DND-41 (cell line): ENCODE measurements at regions not wholly inside any gene's neighbourhood (a gene's known extent, or its start where the extent isn't known, plus 50 kb on each side); places are given as distances from the start of the nearest gene placed in this dataset.

Experiments used
- ATAC-seq: fragments of 200-7000 bp; cut with Tn5 transposase; 3 replicates; pipeline ENCODE4 v1.9.1; 2021; ENCODE audit warnings: low read depth; ENCODE audit not compliant: insufficient read depth
- DNase-seq: peaks from one replicate; pipeline ENCODE4 v3.0.0-alpha.2; 2020
- H2AFZ ChIP-seq: 2 replicates; pipeline ENCODE4 v1.6.0; 2012; ENCODE audit warnings: low read depth, low read length
- H3K27ac ChIP-seq: 2 replicates; pipeline ENCODE4 v1.5.1; 2012; ENCODE audit warnings: low read length, inconsistent platforms
- H3K27me3 ChIP-seq: fragments of 200-600 bp; sonication (generic); 2 replicates; pipeline ENCODE4 v1.6.0; 2012; ENCODE audit warnings: low read length, mild to moderate bottlenecking, inconsistent platforms; ENCODE audit not compliant: insufficient read depth, poor library complexity
- H3K36me3 ChIP-seq: 2 replicates; pipeline ENCODE4 v1.5.1; 2012; ENCODE audit warnings: low read length, inconsistent platforms; ENCODE audit not compliant: insufficient read depth
- H3K4me1 ChIP-seq: 2 replicates; pipeline ENCODE4 v1.5.1; 2012; ENCODE audit warnings: mild to moderate bottlenecking, low read length; ENCODE audit not compliant: insufficient read depth
- H3K4me2 ChIP-seq: 2 replicates; pipeline ENCODE4 v1.6.0; 2012; ENCODE audit warnings: mild to moderate bottlenecking, moderate library complexity, low read length, inconsistent platforms; ENCODE audit not compliant: insufficient read depth
- H3K4me3 ChIP-seq, 2 experiments: fragments of 200-600 bp in 1 of 2; shearing (Covaris generic) in 1 of 2; 2 replicates each; pipeline ENCODE4 v1.5.1; 2012 to 2016; ENCODE audit warnings: inconsistent platforms in 2 of 2, low read length in 2 of 2, mild to moderate bottlenecking in 2 of 2, low read depth in 1 of 2, moderate library complexity in 1 of 2
- H3K79me2 ChIP-seq: 2 replicates; pipeline ENCODE4 v1.6.0; 2012; ENCODE audit warnings: low read length, inconsistent platforms; ENCODE audit not compliant: insufficient read depth
- H3K9ac ChIP-seq: 2 replicates; pipeline ENCODE4 v1.6.0; 2012; ENCODE audit warnings: low read depth, mild to moderate bottlenecking, inconsistent platforms, low read length, moderate library complexity
- H3K9me3 ChIP-seq: 2 replicates; pipeline ENCODE4 v1.5.1; 2012; ENCODE audit warnings: low read length, moderate library complexity, mild to moderate bottlenecking, inconsistent platforms; ENCODE audit not compliant: insufficient read depth, severe bottlenecking
- H4K20me1 ChIP-seq: 2 replicates; pipeline ENCODE4 v1.6.0; 2012; ENCODE audit warnings: low read length; ENCODE audit not compliant: insufficient read depth
- EZH2 ChIP-seq: IDR thresholded peaks from 3 replicates; pipeline ENCODE4 v1.6.1; 2012; ENCODE audit warnings: borderline replicate concordance, low read depth, mild to moderate bottlenecking, moderate library complexity, low read length, inconsistent platforms; ENCODE audit not compliant: severe bottlenecking
- TF ChIP-seq, protein P1 (sequence below): IDR thresholded peaks from 2 replicates; pipeline ENCODE4 v1.5.1; 2012; ENCODE audit warnings: borderline replicate concordance, low read length, moderate library complexity, mild to moderate bottlenecking; ENCODE audit not compliant: poor library complexity, severe bottlenecking; ENCODE audit errors: extremely low read depth

DNA sequence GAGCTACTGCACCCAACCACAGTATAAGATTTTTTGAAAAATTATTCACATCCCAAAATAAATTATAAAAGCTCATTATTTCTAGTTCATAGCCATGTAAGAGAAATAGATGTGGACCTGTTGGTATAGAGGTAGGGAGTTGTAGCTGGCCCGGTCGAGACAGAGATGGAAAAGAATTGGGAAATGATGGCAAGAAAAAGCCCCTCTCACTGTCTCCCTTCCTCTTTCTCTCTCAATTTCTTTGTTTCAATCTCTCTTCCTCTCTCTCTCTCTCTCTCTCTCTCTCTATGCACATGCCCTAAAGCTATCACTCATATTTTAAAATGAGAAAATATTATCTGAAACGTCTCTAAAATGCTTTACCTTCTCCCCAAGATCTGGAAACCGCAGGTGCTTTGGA is 80.7 kb upstream of the CD83 start:
- Histone ChIP-seq H3K9ac (no peak overlapping the region), H3K36me3 (no peaks in the 10 kb centered on the region), H3K4me2 (no peak overlapping the region), H3K4me1 (no peaks in the 10 kb centered on the region), H3K9me3 (no peaks in the 10 kb centered on the region), H3K79me2 (no peaks in the 10 kb centered on the region), H3K27ac (no peak overlapping the region), H2AFZ (no peak overlapping the region), H4K20me1 (no peaks in the 10 kb centered on the region), H3K27me3 (peaks cover 22% of the 10 kb centered on the region), H3K4me3 (no peak overlapping the region)
- ATAC-seq (no peak), DNase-seq (no peak)
- TF ChIP-seq EZH2: no peak
- TF ChIP-seq, protein P1, sequence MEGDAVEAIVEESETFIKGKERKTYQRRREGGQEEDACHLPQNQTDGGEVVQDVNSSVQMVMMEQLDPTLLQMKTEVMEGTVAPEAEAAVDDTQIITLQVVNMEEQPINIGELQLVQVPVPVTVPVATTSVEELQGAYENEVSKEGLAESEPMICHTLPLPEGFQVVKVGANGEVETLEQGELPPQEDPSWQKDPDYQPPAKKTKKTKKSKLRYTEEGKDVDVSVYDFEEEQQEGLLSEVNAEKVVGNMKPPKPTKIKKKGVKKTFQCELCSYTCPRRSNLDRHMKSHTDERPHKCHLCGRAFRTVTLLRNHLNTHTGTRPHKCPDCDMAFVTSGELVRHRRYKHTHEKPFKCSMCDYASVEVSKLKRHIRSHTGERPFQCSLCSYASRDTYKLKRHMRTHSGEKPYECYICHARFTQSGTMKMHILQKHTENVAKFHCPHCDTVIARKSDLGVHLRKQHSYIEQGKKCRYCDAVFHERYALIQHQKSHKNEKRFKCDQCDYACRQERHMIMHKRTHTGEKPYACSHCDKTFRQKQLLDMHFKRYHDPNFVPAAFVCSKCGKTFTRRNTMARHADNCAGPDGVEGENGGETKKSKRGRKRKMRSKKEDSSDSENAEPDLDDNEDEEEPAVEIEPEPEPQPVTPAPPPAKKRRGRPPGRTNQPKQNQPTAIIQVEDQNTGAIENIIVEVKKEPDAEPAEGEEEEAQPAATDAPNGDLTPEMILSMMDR: no peak

DNA sequence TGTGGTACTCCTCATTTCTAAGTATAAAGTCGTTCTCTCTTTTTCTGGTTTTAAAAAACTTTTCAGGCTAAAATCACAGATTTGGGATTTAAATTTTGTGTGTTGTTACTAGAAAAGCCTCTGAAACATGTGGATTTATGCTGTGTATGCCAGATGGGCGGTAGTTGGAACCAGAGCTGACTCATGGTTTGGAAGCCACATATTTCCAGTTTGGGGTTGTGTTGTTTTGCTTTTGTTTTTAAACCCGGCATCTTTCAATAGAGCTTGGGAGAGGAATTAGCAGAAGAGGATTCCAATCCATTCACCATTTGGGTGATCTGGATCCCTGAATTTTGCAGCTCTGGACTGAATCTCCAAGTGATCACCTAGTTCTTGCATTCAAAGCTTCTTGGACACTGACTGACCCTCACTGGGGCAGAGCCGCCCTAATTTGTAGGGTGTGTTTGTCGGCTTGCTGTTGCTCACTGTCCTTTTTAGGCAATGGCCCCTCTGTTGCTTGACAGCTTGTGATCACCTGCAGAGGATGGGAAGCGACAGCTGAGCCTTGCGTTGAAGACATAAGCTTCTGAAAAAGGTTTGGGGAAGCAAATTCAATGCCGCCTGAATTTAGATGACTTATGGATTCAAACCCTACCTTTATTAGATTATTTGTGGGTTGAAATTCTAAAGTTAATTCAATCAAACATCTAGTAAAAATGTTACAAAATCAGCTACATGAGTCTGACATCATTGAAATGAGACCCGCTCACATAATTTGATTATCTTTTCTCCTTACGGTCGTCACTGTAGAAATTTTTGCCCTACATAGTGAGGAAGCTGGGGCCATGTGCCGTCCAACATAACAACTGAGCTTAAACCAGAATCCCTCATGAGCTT is 79.9 kb upstream of the CD83 start:
- H3K4me2 ChIP-seq: no peak overlapping the region
- H3K27ac ChIP-seq: no peak overlapping the region
- no peak for ATAC-seq
- H3K36me3 ChIP-seq: no peaks in the 10 kb centered on the region
- H3K79me2 ChIP-seq: no peaks in the 10 kb centered on the region
- H3K4me3 ChIP-seq: no peak overlapping the region
- H3K4me1 ChIP-seq: no peaks in the 10 kb centered on the region
- H3K9ac ChIP-seq: no peak overlapping the region
- no peak overlapping the region for H2AFZ ChIP-seq
- no peaks in the 10 kb centered on the region for H3K9me3 ChIP-seq
- no peak for TF ChIP-seq EZH2
- TF ChIP-seq, protein P1: no peak
- peaks cover 23% of the 10 kb centered on the region for H3K27me3 ChIP-seq
- no peaks in the 10 kb centered on the region for H4K20me1 ChIP-seq
- DNase-seq: no peak

DNA sequence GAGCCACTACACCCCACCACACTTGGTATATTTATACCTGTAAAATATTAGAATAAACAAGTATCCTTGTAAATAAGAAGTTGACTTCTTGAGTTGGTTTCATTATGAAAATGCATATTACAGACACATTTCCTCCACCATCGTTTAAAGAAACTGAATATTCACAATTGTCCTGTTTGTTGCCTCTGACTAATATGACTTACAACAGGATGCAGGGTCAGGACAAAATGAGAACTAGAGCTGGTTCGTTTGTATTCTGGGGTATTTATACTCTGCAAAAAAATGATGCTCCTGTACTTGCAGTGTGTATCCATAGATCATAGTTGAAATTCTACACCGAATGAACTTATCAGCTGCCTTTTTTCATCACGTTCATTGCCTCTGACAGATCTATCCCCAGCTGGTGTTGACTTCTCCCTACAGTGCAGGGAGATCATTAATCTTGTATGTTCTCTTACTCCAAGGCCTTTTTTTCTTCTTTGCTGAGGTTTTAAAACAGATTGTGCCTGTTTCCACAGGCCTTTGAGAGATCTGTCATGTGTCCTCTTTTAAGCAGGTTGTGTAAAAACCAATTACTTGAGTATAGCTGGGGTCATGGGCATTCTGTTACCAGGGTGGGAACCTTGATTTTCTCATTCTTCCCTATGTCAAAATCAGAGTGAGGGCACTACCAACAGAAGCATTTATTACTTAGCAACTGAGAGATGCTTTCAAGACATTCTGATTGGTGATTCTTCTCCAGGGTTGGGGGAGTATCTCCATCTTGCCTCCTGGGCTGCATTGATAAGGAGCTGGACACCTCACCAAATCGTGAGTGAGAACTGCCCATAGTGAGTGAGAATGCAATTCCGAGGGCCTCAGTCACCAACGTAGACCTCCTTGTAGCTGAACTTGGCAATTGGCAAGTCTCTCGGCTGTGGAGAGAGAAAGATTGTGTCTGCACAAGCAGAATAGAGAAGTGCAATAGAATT is 78.8 kb upstream of the CD83 start:
- no peak overlapping the region for H2AFZ ChIP-seq
- peaks cover 27% of the 10 kb centered on the region for H3K27me3 ChIP-seq
- H3K4me1 ChIP-seq: no peaks in the 10 kb centered on the region
- H3K27ac ChIP-seq: no peak overlapping the region
- H3K4me2 ChIP-seq: no peak overlapping the region
- no peak overlapping the region for H3K9ac ChIP-seq
- no peaks in the 10 kb centered on the region for H3K79me2 ChIP-seq
- H3K4me3 ChIP-seq: no peak overlapping the region
- no peaks in the 10 kb centered on the region for H4K20me1 ChIP-seq
- no peaks in the 10 kb centered on the region for H3K9me3 ChIP-seq
- no peak for TF ChIP-seq EZH2
- TF ChIP-seq, protein P1: no peak
- H3K36me3 ChIP-seq: no peaks in the 10 kb centered on the region
- ATAC-seq (no peak), DNase-seq (no peak)
